BE2C (cell line): ENCODE measurements at regions not wholly inside any gene's neighbourhood (a gene's known extent, or its start where the extent isn't known, plus 50 kb on each side); places are given as distances from the start of the nearest gene placed in this dataset.

Experiments
- DNase-seq: peaks from one replicate; pipeline ENCODE4 v3.0.0-alpha.2; 2020
- H3K27me3 ChIP-seq: fragments of 250-450 bp; sonication (Bioruptor Pico); 2 replicates; pipeline ENCODE4 v1.5.1; 2020; ENCODE audit warnings: mild to moderate bottlenecking
- H3K36me3 ChIP-seq: fragments of 250-450 bp; sonication (Bioruptor Pico); 2 replicates; pipeline ENCODE4 v1.5.1; 2020; ENCODE audit warnings: mild to moderate bottlenecking
- H3K4me1 ChIP-seq: fragments of 250-450 bp; sonication (Bioruptor Pico); 2 replicates; pipeline ENCODE4 v1.5.1; 2020
- H3K4me3 ChIP-seq: 2 replicates; pipeline ENCODE4 v1.5.1; 2011; ENCODE audit warnings: low read depth, low read length
- H3K9me3 ChIP-seq: fragments of 250-450 bp; sonication (Bioruptor Pico); 2 replicates; pipeline ENCODE4 v1.5.1; 2020
- CTCF ChIP-seq: IDR thresholded peaks from 2 replicates; pipeline ENCODE4 v1.5.1; 2012; ENCODE audit warnings: mild to moderate bottlenecking, low read depth, low read length

- no peak for TF ChIP-seq CTCF
- no peaks in the 10 kb centered on the region for H3K36me3 ChIP-seq
- no peak for DNase-seq
- H3K4me3 ChIP-seq, result no peak overlapping the region
- H3K27me3 ChIP-seq, result peaks cover 10% of the 10 kb centered on the region
- H3K4me1 ChIP-seq, result no peaks in the 10 kb centered on the region
- H3K9me3 ChIP-seq, result no peaks in the 10 kb centered on the region
Measured at GRCh38 chr15:38144921-38145320, 107.7 kb upstream of the SPRED1 start.

- no peak for TF ChIP-seq CTCF
- Histone ChIP-seq H3K36me3 (no peaks in the 10 kb centered on the region), H3K27me3 (peaks cover 10% of the 10 kb centered on the region), H3K4me1 (no peaks in the 10 kb centered on the region), H3K4me3 (no peak overlapping the region), H3K9me3 (no peaks in the 10 kb centered on the region)
- DNase-seq, result no peak
Measured at GRCh38 chr15:38145651-38146111, 107.0 kb upstream of the SPRED1 start.

- Histone ChIP-seq H3K4me3 (no peak overlapping the region), H3K27me3 (peaks cover 10% of the 10 kb centered on the region), H3K9me3 (no peaks in the 10 kb centered on the region), H3K4me1 (no peaks in the 10 kb centered on the region), H3K36me3 (no peaks in the 10 kb centered on the region)
- no peak for DNase-seq
- TF ChIP-seq CTCF, result no peak
Measured at GRCh38 chr15:38147246-38147645, 105.4 kb upstream of the SPRED1 start.

- no peaks in the 10 kb centered on the region for H3K36me3 ChIP-seq
- DNase-seq, result no peak
Measured at GRCh38 chr15:38148471-38148870, 104.2 kb upstream of the SPRED1 start.

GRCh38 chr15:38149315-38149714 lies 103.3 kb upstream of the SPRED1 start:
- H3K27me3 ChIP-seq, result peaks cover 2% of the 10 kb centered on the region; the same call in 1 of the 2 replicates
- no peak for DNase-seq
- H3K9me3 ChIP-seq, result no peaks in the 10 kb centered on the region
- TF ChIP-seq CTCF, result no peak
- no peaks in the 10 kb centered on the region for H3K36me3 ChIP-seq
- no peak overlapping the region for H3K4me3 ChIP-seq
- no peaks in the 10 kb centered on the region for H3K4me1 ChIP-seq

More at GRCh38 chr15:38148471-38148870, 104.2 kb upstream of the SPRED1 start:
- H3K9me3 ChIP-seq, result no peaks in the 10 kb centered on the region
- no peaks in the 10 kb centered on the region for H3K4me1 ChIP-seq
- TF ChIP-seq CTCF, result no peak
- peaks cover 4% of the 10 kb centered on the region; the same call in 1 of the 2 replicates for H3K27me3 ChIP-seq
- no peak overlapping the region for H3K4me3 ChIP-seq

- H3K36me3 ChIP-seq, result no peaks in the 10 kb centered on the region
- no peaks in the 10 kb centered on the region for H3K27me3 ChIP-seq
- no peaks in the 10 kb centered on the region for H3K9me3 ChIP-seq
Measured at GRCh38 chr15:38150148-38150547, 102.5 kb upstream of the SPRED1 start.

More at GRCh38 chr15:38150148-38150547, 102.5 kb upstream of the SPRED1 start:
- Histone ChIP-seq H3K4me3 (no peak overlapping the region), H3K4me1 (no peaks in the 10 kb centered on the region)
- DNase-seq, result no peak
- TF ChIP-seq CTCF, result no peak
